Adipocyte (in vitro differentiated cells): ENCODE measurements at regions not wholly inside any gene's neighbourhood (a gene's known extent, or its start where the extent isn't known, plus 50 kb on each side); places are given as distances from the start of the nearest gene placed in this dataset.
"Not testable (repeated sequence)": the region's sequence is repeated elsewhere in the genome, so short reads cannot be mapped to it uniquely, and the experiment has no call there.

ENCODE experiments used
- DNase-seq: peaks from one replicate; pipeline ENCODE4 v3.0.0-alpha.2; 2015; ENCODE audit warnings: low read depth
- H3K27me3 ChIP-seq: replicated peaks from 2 replicates; pipeline ENCODE4 v1.7.0; 2013; ENCODE audit warnings: mild to moderate bottlenecking, low read length, moderate library complexity; ENCODE audit not compliant: control insufficient read depth, insufficient read depth
- H3K36me3 ChIP-seq: 2 replicates; pipeline ENCODE4 v1.7.0; 2013; ENCODE audit warnings: low read length, mild to moderate bottlenecking, moderate library complexity; ENCODE audit not compliant: control insufficient read depth, insufficient read depth, severe bottlenecking
- H3K4me1 ChIP-seq: 2 replicates; pipeline ENCODE4 v1.7.0; 2013; ENCODE audit warnings: mild to moderate bottlenecking, low read length, moderate library complexity; ENCODE audit not compliant: control insufficient read depth, insufficient read depth
- H3K4me3 ChIP-seq: 2 replicates; pipeline ENCODE4 v1.7.0; 2013; ENCODE audit warnings: mild to moderate bottlenecking, low read length, moderate library complexity
- H3K9ac ChIP-seq: 2 replicates; pipeline ENCODE4 v1.7.0; 2013; ENCODE audit warnings: mild to moderate bottlenecking, low read length, moderate library complexity
- H3K9me3 ChIP-seq: 2 replicates; pipeline ENCODE4 v1.7.0; 2013; ENCODE audit warnings: mild to moderate bottlenecking, low read length, moderate library complexity; ENCODE audit not compliant: control insufficient read depth

GRCh38 chr4:38324861-38325628 lies 339.0 kb upstream of the KLF3 start:
- H3K9ac ChIP-seq: no peak overlapping the region
- DNase-seq: no peak
- H3K4me3 ChIP-seq: no peak overlapping the region

GRCh38 chr4:38325629-38325913 lies 338.4 kb upstream of the KLF3 start:
- Histone ChIP-seq H3K4me3 (no peak overlapping the region), H3K36me3 (no peaks in the 10 kb centered on the region), H3K9me3 (peaks cover 3% of the 10 kb centered on the region), H3K4me1 (peaks cover 10% of the 10 kb centered on the region), H3K9ac (no peak overlapping the region), H3K27me3 (peaks cover 1% of the 10 kb centered on the region)
- no peak for DNase-seq

More at GRCh38 chr4:38324861-38325628, 339.0 kb upstream of the KLF3 start:
- peaks cover 3% of the 10 kb centered on the region for H3K9me3 ChIP-seq
- H3K36me3 ChIP-seq: no peaks in the 10 kb centered on the region
- no peaks in the 10 kb centered on the region for H3K27me3 ChIP-seq
- peaks cover 14% of the 10 kb centered on the region for H3K4me1 ChIP-seq

- Histone ChIP-seq H3K4me1 (peaks cover 10% of the 10 kb centered on the region), H3K4me3 (no peak overlapping the region), H3K9ac (no peak overlapping the region), H3K9me3 (peaks cover 3% of the 10 kb centered on the region), H3K36me3 (no peaks in the 10 kb centered on the region), H3K27me3 (peaks cover 5% of the 10 kb centered on the region)
- DNase-seq: no peak
Observed at GRCh38 chr4:38326499-38326898, 337.5 kb upstream of the KLF3 start.

GRCh38 chr4:38327174-38327573 lies 336.8 kb upstream of the KLF3 start:
- Histone ChIP-seq H3K9ac (no peak overlapping the region), H3K36me3 (no peaks in the 10 kb centered on the region), H3K27me3 (peaks cover 5% of the 10 kb centered on the region), H3K9me3 (peaks cover 3% of the 10 kb centered on the region), H3K4me1 (peaks cover 10% of the 10 kb centered on the region), H3K4me3 (no peak overlapping the region)
- no peak for DNase-seq

GRCh38 chr4:38328989-38329729 lies 334.8 kb upstream of the KLF3 start:
- no peak overlapping the region for H3K4me3 ChIP-seq
- peaks cover 11% of the 10 kb centered on the region for H3K4me1 ChIP-seq
- DNase-seq: no peak
- H3K27me3 ChIP-seq: peaks cover 5% of the 10 kb centered on the region
- H3K36me3 ChIP-seq: no peaks in the 10 kb centered on the region
- peaks cover 3% of the 10 kb centered on the region for H3K9me3 ChIP-seq
- no peak overlapping the region for H3K9ac ChIP-seq

GRCh38 chr4:38330321-38330720 lies 333.7 kb upstream of the KLF3 start:
- H3K4me1 ChIP-seq: peaks cover 11% of the 10 kb centered on the region
- no peak overlapping the region for H3K4me3 ChIP-seq
- peaks cover 5% of the 10 kb centered on the region for H3K27me3 ChIP-seq
- H3K9ac ChIP-seq: no peak overlapping the region
- no peak for DNase-seq
- H3K9me3 ChIP-seq: peaks cover 3% of the 10 kb centered on the region
- no peaks in the 10 kb centered on the region for H3K36me3 ChIP-seq

- peaks cover 5% of the 10 kb centered on the region for H3K27me3 ChIP-seq
- H3K4me3 ChIP-seq: no peak overlapping the region
- no peak overlapping the region for H3K9ac ChIP-seq
- no peaks in the 10 kb centered on the region for H3K36me3 ChIP-seq
- no peak for DNase-seq
- peaks cover 11% of the 10 kb centered on the region for H3K4me1 ChIP-seq
- H3K9me3 ChIP-seq: peaks cover 3% of the 10 kb centered on the region
Observed at GRCh38 chr4:38330936-38331335, 333.1 kb upstream of the KLF3 start.

GRCh38 chr4:38332699-38333098 lies 331.3 kb upstream of the KLF3 start:
- Histone ChIP-seq H3K9me3 (no peaks in the 10 kb centered on the region), H3K36me3 (no peaks in the 10 kb centered on the region), H3K4me3 (no peak overlapping the region), H3K4me1 (peaks cover 11% of the 10 kb centered on the region), H3K27me3 (peaks cover 5% of the 10 kb centered on the region), H3K9ac (peak overlapping the region; percentile 16)
- DNase-seq: no peak

GRCh38 chr4:38333219-38333618 lies 330.8 kb upstream of the KLF3 start:
- peaks cover 11% of the 10 kb centered on the region for H3K4me1 ChIP-seq
- no peaks in the 10 kb centered on the region for H3K36me3 ChIP-seq
- no peak for DNase-seq
- H3K9me3 ChIP-seq: peaks cover under 1% of the 10 kb centered on the region
- H3K4me3 ChIP-seq: no peak overlapping the region
- H3K27me3 ChIP-seq: peaks cover 5% of the 10 kb centered on the region
- peak overlapping the region; percentile 16 for H3K9ac ChIP-seq

- H3K4me1 ChIP-seq: peaks cover 11% of the 10 kb centered on the region
- H3K4me3 ChIP-seq: no peak overlapping the region
- no peaks in the 10 kb centered on the region for H3K36me3 ChIP-seq
- H3K9ac ChIP-seq: no peak overlapping the region
- DNase-seq: no peak
- peaks cover 5% of the 10 kb centered on the region for H3K27me3 ChIP-seq
- H3K9me3 ChIP-seq: peaks cover 13% of the 10 kb centered on the region
Observed at GRCh38 chr4:38334791-38335190, 329.2 kb upstream of the KLF3 start.

GRCh38 chr4:38338939-38339338 lies 325.1 kb upstream of the KLF3 start:
- not testable (repeated sequence) for H3K4me1 ChIP-seq, H3K4me3 ChIP-seq, H3K36me3 ChIP-seq, H3K9ac ChIP-seq, H3K27me3 ChIP-seq, DNase-seq
- H3K9me3 ChIP-seq: peaks cover 13% of the 10 kb centered on the region
